Trophoblast cell (in vitro differentiated cells and primary cell): ENCODE measurements at regions not wholly inside any gene's neighbourhood (a gene's known extent, or its start where the extent isn't known, plus 50 kb on each side); places are given as distances from the start of the nearest gene placed in this dataset.

Source experiments
- DNase-seq, 2 donors: peaks; one replicate each; pipeline ENCODE4 v3.0.0-alpha.2; 2016
- H2AFZ ChIP-seq: 2 replicates; pipeline ENCODE4 v1.6.1; 2013; ENCODE audit warnings: low read length, moderate library complexity, mild to moderate bottlenecking; ENCODE audit not compliant: insufficient read depth, poor library complexity
- H2AK5ac ChIP-seq: 2 replicates; pipeline ENCODE4 v1.6.1; 2013; ENCODE audit warnings: mild to moderate bottlenecking, low read length
- H2BK120ac ChIP-seq: 2 replicates; pipeline ENCODE4 v1.6.1; 2013; ENCODE audit warnings: low read length, mild to moderate bottlenecking, moderate library complexity; ENCODE audit not compliant: insufficient read depth, poor library complexity
- H2BK12ac ChIP-seq: 2 replicates; pipeline ENCODE4 v1.6.1; 2013; ENCODE audit warnings: mild to moderate bottlenecking, low read length, moderate library complexity
- H2BK5ac ChIP-seq: 2 replicates; pipeline ENCODE4 v1.6.1; 2013; ENCODE audit warnings: low read length, low read depth, moderate library complexity, mild to moderate bottlenecking; ENCODE audit not compliant: poor library complexity
- H3K14ac ChIP-seq: 2 replicates; pipeline ENCODE4 v1.6.1; 2013; ENCODE audit warnings: mild to moderate bottlenecking, low read length
- H3K18ac ChIP-seq: 2 replicates; pipeline ENCODE4 v1.6.1; 2013; ENCODE audit warnings: mild to moderate bottlenecking, low read length
- H3K23ac ChIP-seq: 2 replicates; pipeline ENCODE4 v1.6.1; 2013; ENCODE audit warnings: low read length
- H3K27ac ChIP-seq: 2 replicates; pipeline ENCODE4 v1.5.1; 2013; ENCODE audit warnings: low read depth, mild to moderate bottlenecking, inconsistent platforms, low read length, moderate library complexity
- H3K27me3 ChIP-seq: 2 replicates; pipeline ENCODE4 v1.6.1; 2013; ENCODE audit warnings: inconsistent platforms, mild to moderate bottlenecking, low read length, moderate library complexity; ENCODE audit not compliant: insufficient read depth
- H3K36me3 ChIP-seq, 2 experiments: 1 replicate in 1 of 2; 2 replicates in 1 of 2; pipeline ENCODE4 v1.6.1; 2013; ENCODE audit warnings: low read length in 2 of 2, mild to moderate bottlenecking in 2 of 2, moderate library complexity in 1 of 2; ENCODE audit not compliant: insufficient read depth in 2 of 2, control insufficient read depth in 1 of 2
- H3K4ac ChIP-seq: 2 replicates; pipeline ENCODE4 v1.6.1; 2013; ENCODE audit warnings: low read depth, mild to moderate bottlenecking, low read length, moderate library complexity
- H3K4me1 ChIP-seq, 2 experiments: 1 replicate in 1 of 2; 2 replicates in 1 of 2; pipeline ENCODE4 v1.6.1; 2013; ENCODE audit warnings: low read length in 2 of 2, mild to moderate bottlenecking in 2 of 2, moderate library complexity in 1 of 2; ENCODE audit not compliant: insufficient read depth in 2 of 2, control insufficient read depth in 1 of 2
- H3K4me2 ChIP-seq: 2 replicates; pipeline ENCODE4 v1.6.1; 2013; ENCODE audit warnings: inconsistent platforms, mild to moderate bottlenecking, low read length, moderate library complexity
- H3K4me3 ChIP-seq: 2 replicates; pipeline ENCODE4 v1.5.1; 2013; ENCODE audit warnings: mild to moderate bottlenecking, low read depth, low read length, inconsistent platforms
- H3K79me1 ChIP-seq: one replicate; pipeline ENCODE4 v1.6.1; 2013; ENCODE audit warnings: low read length
- H3K79me2 ChIP-seq: 2 replicates; pipeline ENCODE4 v1.6.1; 2013; ENCODE audit warnings: low read length, mild to moderate bottlenecking; ENCODE audit not compliant: control insufficient read depth, insufficient read depth, poor library complexity
- H3K9ac ChIP-seq: 2 replicates; pipeline ENCODE4 v1.6.1; 2013; ENCODE audit warnings: mild to moderate bottlenecking, low read length
- H3K9me3 ChIP-seq: 2 replicates; pipeline ENCODE4 v1.6.1; 2013; ENCODE audit warnings: low read depth, mild to moderate bottlenecking, control low read depth, inconsistent platforms, low read length; ENCODE audit not compliant: insufficient read depth
- H4K12ac ChIP-seq: 2 replicates; pipeline ENCODE4 v1.6.1; 2013; ENCODE audit warnings: low read depth, mild to moderate bottlenecking, low read length, moderate library complexity
- H4K8ac ChIP-seq: 2 replicates; pipeline ENCODE4 v1.6.1; 2013; ENCODE audit warnings: low read depth, mild to moderate bottlenecking, low read length, moderate library complexity
- H4K91ac ChIP-seq: one replicate; pipeline ENCODE4 v1.6.1; 2013; ENCODE audit warnings: low read depth, mild to moderate bottlenecking, low read length, moderate library complexity
- WGBS: extraction: QIAGEN DNeasy Blood & Tissue Kit; methylation state at CpG from one replicate; pipeline ENCODE4 v1.1.7; 2013; ENCODE audit warnings: missing lambda C conversion rate; ENCODE audit not compliant: insufficient read length, insufficient coverage; ENCODE audit errors: extremely low coverage; 5-methylcytosine and 5-hydroxymethylcytosine counted together

GRCh38 chr14:38752341-38752740 is 350.7 kb downstream of the SEC23A start:
- Histone ChIP-seq H3K18ac (no peak overlapping the region), H3K4me2 (no peak overlapping the region), H2AFZ (no peak overlapping the region), H3K79me2 (no peaks in the 10 kb centered on the region), H3K4me3 (no peak overlapping the region), H3K4ac (no peak overlapping the region), H3K23ac (no peak overlapping the region), H2BK12ac (no peak overlapping the region), H2BK120ac (no peak overlapping the region), H3K14ac (no peak overlapping the region), H2AK5ac (no peak overlapping the region), H3K27me3 (no peaks in the 10 kb centered on the region), H3K9me3 (no peaks in the 10 kb centered on the region), H3K4me1 (no peaks in the 10 kb centered on the region), H3K79me1 (no peaks in the 10 kb centered on the region), H4K12ac (no peak overlapping the region), H4K91ac (no peak overlapping the region), H3K27ac (no peak overlapping the region), H3K9ac (no peak overlapping the region), H4K8ac (no peak overlapping the region), H2BK5ac (no peak overlapping the region), H3K36me3 (no peaks in the 10 kb centered on the region)
- no CpG with 5 or more reads among the region's 2 CpGs for whole genome bisulfite sequencing
- no peak for DNase-seq

GRCh38 chr14:38751459-38751858 is 351.6 kb downstream of the SEC23A start:
- no peak overlapping the region for H2AFZ ChIP-seq
- H4K91ac ChIP-seq: no peak overlapping the region
- no peak overlapping the region for H3K4me3 ChIP-seq
- H3K4ac ChIP-seq: no peak overlapping the region
- H3K9me3 ChIP-seq: no peaks in the 10 kb centered on the region
- H2BK5ac ChIP-seq: no peak overlapping the region
- H3K9ac ChIP-seq: no peak overlapping the region
- no peak overlapping the region for H3K23ac ChIP-seq
- H3K36me3 ChIP-seq: no peaks in the 10 kb centered on the region
- no peak overlapping the region for H3K4me2 ChIP-seq
- no peaks in the 10 kb centered on the region for H3K79me1 ChIP-seq
- no peak overlapping the region for H3K27ac ChIP-seq
- H2BK120ac ChIP-seq: no peak overlapping the region
- H3K4me1 ChIP-seq: no peaks in the 10 kb centered on the region
- no peak overlapping the region for H2BK12ac ChIP-seq
- no peaks in the 10 kb centered on the region for H3K79me2 ChIP-seq
- no peak overlapping the region for H4K8ac ChIP-seq
- H2AK5ac ChIP-seq: no peak overlapping the region
- H3K27me3 ChIP-seq: no peaks in the 10 kb centered on the region
- no peak overlapping the region for H3K18ac ChIP-seq
- H3K14ac ChIP-seq: no peak overlapping the region
- DNase-seq: no peak
- no peak overlapping the region for H4K12ac ChIP-seq

GRCh38 chr14:38749936-38750335 is 353.1 kb downstream of the SEC23A start:
- no peak overlapping the region for H3K4me3 ChIP-seq
- H2BK5ac ChIP-seq: no peak overlapping the region
- H3K9me3 ChIP-seq: no peaks in the 10 kb centered on the region
- no peak overlapping the region for H3K14ac ChIP-seq
- WGBS: no CpG with 5 or more reads among the region's 3 CpGs
- H2BK12ac ChIP-seq: no peak overlapping the region
- H4K8ac ChIP-seq: no peak overlapping the region
- no peaks in the 10 kb centered on the region for H3K79me2 ChIP-seq
- H4K91ac ChIP-seq: no peak overlapping the region
- H3K23ac ChIP-seq: no peak overlapping the region
- no peak overlapping the region for H4K12ac ChIP-seq
- H3K4ac ChIP-seq: no peak overlapping the region
- no peaks in the 10 kb centered on the region for H3K36me3 ChIP-seq
- DNase-seq: no peak
- no peak overlapping the region for H2AK5ac ChIP-seq
- no peaks in the 10 kb centered on the region for H3K79me1 ChIP-seq
- no peaks in the 10 kb centered on the region for H3K4me1 ChIP-seq
- no peak overlapping the region for H2AFZ ChIP-seq
- H3K27ac ChIP-seq: no peak overlapping the region
- H3K9ac ChIP-seq: no peak overlapping the region
- H3K27me3 ChIP-seq: no peaks in the 10 kb centered on the region
- no peak overlapping the region for H3K4me2 ChIP-seq
- H2BK120ac ChIP-seq: no peak overlapping the region
- H3K18ac ChIP-seq: no peak overlapping the region

GRCh38 chr14:38745861-38746260 is 357.2 kb downstream of the SEC23A start:
- no CpG with 5 or more reads among the region's 1 CpG for WGBS

More at GRCh38 chr14:38745861-38746260, 357.2 kb downstream of the SEC23A start:
- Histone ChIP-seq H2BK120ac (no peak overlapping the region), H3K79me2 (no peaks in the 10 kb centered on the region), H3K4me3 (no peak overlapping the region), H3K79me1 (no peaks in the 10 kb centered on the region), H2BK5ac (no peak overlapping the region), H3K9ac (no peak overlapping the region), H3K27ac (no peak overlapping the region), H3K9me3 (no peaks in the 10 kb centered on the region), H2AFZ (no peak overlapping the region), H4K8ac (no peak overlapping the region), H2BK12ac (no peak overlapping the region), H3K4me2 (no peak overlapping the region), H3K23ac (no peak overlapping the region), H4K91ac (no peak overlapping the region), H4K12ac (no peak overlapping the region), H3K4me1 (no peaks in the 10 kb centered on the region), H3K27me3 (no peaks in the 10 kb centered on the region), H3K18ac (no peak overlapping the region), H3K14ac (no peak overlapping the region), H3K36me3 (no peaks in the 10 kb centered on the region), H3K4ac (no peak overlapping the region), H2AK5ac (no peak overlapping the region)
- no peak for DNase-seq
